ENCODE measurements at regions not wholly inside any gene's neighbourhood (a gene's known extent, or its start where the extent isn't known, plus 50 kb on each side); places are given as distances from the start of the nearest gene placed in this dataset.

GRCh38 chr2:133937669-133938068 is 316.2 kb upstream of the MGAT5 start:
- H3K4me3 Mint-ChIP-seq (ENCODE audit: unreplicated experiment) = no peak overlapping the region

GRCh38 chr2:133940134-133940533 is 313.7 kb upstream of the MGAT5 start:
- Mint-ChIP-seq H3K36me3 (ENCODE audit: unreplicated experiment) (no peaks in the 10 kb centered on the region), H3K27me3 (ENCODE audit: unreplicated experiment) (no peaks in the 10 kb centered on the region), H3K4me1 (ENCODE audit: unreplicated experiment) (no peaks in the 10 kb centered on the region), H3K9me3 (ENCODE audit: unreplicated experiment) (no peaks in the 10 kb centered on the region), H3K27ac (ENCODE audit: unreplicated experiment) (no peak overlapping the region), H3K4me3 (ENCODE audit: unreplicated experiment) (no peak overlapping the region)
- no peak for DNase-seq (ENCODE audit: extremely low spot score, unreplicated experiment)
- TF ChIP-seq CTCF (IDR thresholded peaks at IDR 0.05) = no peak

More at GRCh38 chr2:133937669-133938068, 316.2 kb upstream of the MGAT5 start:
- Mint-ChIP-seq H3K27me3 (ENCODE audit: unreplicated experiment) (no peaks in the 10 kb centered on the region), H3K9me3 (ENCODE audit: unreplicated experiment) (no peaks in the 10 kb centered on the region), H3K36me3 (ENCODE audit: unreplicated experiment) (no peaks in the 10 kb centered on the region), H3K27ac (ENCODE audit: unreplicated experiment) (no peak overlapping the region), H3K4me1 (ENCODE audit: unreplicated experiment) (no peaks in the 10 kb centered on the region)
- TF ChIP-seq CTCF (IDR thresholded peaks at IDR 0.05) = no peak
- DNase-seq (ENCODE audit: extremely low spot score, unreplicated experiment) = no peak

- H3K9me3 Mint-ChIP-seq (ENCODE audit: unreplicated experiment) = no peaks in the 10 kb centered on the region
- H3K4me1 Mint-ChIP-seq (ENCODE audit: unreplicated experiment) = no peaks in the 10 kb centered on the region
- H3K36me3 Mint-ChIP-seq (ENCODE audit: unreplicated experiment) = no peaks in the 10 kb centered on the region
- no peaks in the 10 kb centered on the region for H3K27me3 Mint-ChIP-seq (ENCODE audit: unreplicated experiment)
- TF ChIP-seq CTCF (IDR thresholded peaks at IDR 0.05) = no peak
- H3K4me3 Mint-ChIP-seq (ENCODE audit: unreplicated experiment) = no peak overlapping the region
- no peak overlapping the region for H3K27ac Mint-ChIP-seq (ENCODE audit: unreplicated experiment)
- no peak for DNase-seq (ENCODE audit: extremely low spot score, unreplicated experiment)
Observed at GRCh38 chr2:133941666-133942065, 312.2 kb upstream of the MGAT5 start.

- Mint-ChIP-seq H3K27me3 (ENCODE audit: unreplicated experiment) (no peaks in the 10 kb centered on the region), H3K4me1 (ENCODE audit: unreplicated experiment) (no peaks in the 10 kb centered on the region), H3K36me3 (ENCODE audit: unreplicated experiment) (no peaks in the 10 kb centered on the region), H3K4me3 (ENCODE audit: unreplicated experiment) (no peak overlapping the region), H3K9me3 (ENCODE audit: unreplicated experiment) (no peaks in the 10 kb centered on the region), H3K27ac (ENCODE audit: unreplicated experiment) (no peak overlapping the region)
- no peak for TF ChIP-seq CTCF (IDR thresholded peaks at IDR 0.05)
- no peak for DNase-seq (ENCODE audit: extremely low spot score, unreplicated experiment)
Observed at GRCh38 chr2:133942398-133942797, 311.5 kb upstream of the MGAT5 start.

- H3K4me1 Mint-ChIP-seq (ENCODE audit: unreplicated experiment) = no peaks in the 10 kb centered on the region
- H3K36me3 Mint-ChIP-seq (ENCODE audit: unreplicated experiment) = no peaks in the 10 kb centered on the region
- no peak overlapping the region for H3K4me3 Mint-ChIP-seq (ENCODE audit: unreplicated experiment)
- H3K9me3 Mint-ChIP-seq (ENCODE audit: unreplicated experiment) = no peaks in the 10 kb centered on the region
- TF ChIP-seq CTCF (IDR thresholded peaks at IDR 0.05) = no peak
- H3K27ac Mint-ChIP-seq (ENCODE audit: unreplicated experiment) = no peak overlapping the region
- no peak for DNase-seq (ENCODE audit: extremely low spot score, unreplicated experiment)
- H3K27me3 Mint-ChIP-seq (ENCODE audit: unreplicated experiment) = no peaks in the 10 kb centered on the region
Observed at GRCh38 chr2:133943108-133943507, 310.8 kb upstream of the MGAT5 start.

Measured in osteocyte (in vitro differentiated cells).